GM12878 (cell line): ENCODE measurements at regions not wholly inside any gene's neighbourhood (a gene's known extent, or its start where the extent isn't known, plus 50 kb on each side); places are given as distances from the start of the nearest gene placed in this dataset.

ENCODE experiments used
- ATAC-seq: fragments of 200-7000 bp; cut with Tn5 transposase; 3 replicates; pipeline ENCODE4 v1.9.1; 2020; ENCODE audit warnings: mild to moderate bottlenecking, moderate library complexity
- BruUV-seq: library from RNA; stranded (reverse); fragments of 400-500 nt; replicated peaks from 2 replicates; lab custom pipeline; 2021; lab: Mats Ljungman, UMichigan
- CTCF ChIA-PET: fragments of 300-600 bp; sonication (Branson Sonifier 250); formaldehyde crosslinking; extraction: SDS; loops from one replicate; lab custom pipeline; 2021; ENCODE audit warnings: inconsistent platforms; lab: Yijun Ruan, JAX
- POLR2A ChIA-PET: fragments of 350-600 bp; formaldehyde crosslinking; extraction: SDS; loops from one replicate; lab custom pipeline; 2021; ENCODE audit warnings: inconsistent platforms; lab: Charles Lee
- RAD21 ChIA-PET: fragments of 300-600 bp; sonication (Branson Sonifier 250); formaldehyde crosslinking; loops from one replicate; lab custom pipeline; 2023; ENCODE audit warnings: antibody characterized with exemption; ENCODE audit not compliant: unreplicated experiment; lab: Charles Lee
- SMC1A ChIA-PET: fragments of 300-600 bp; sonication (Branson Sonifier 250); formaldehyde crosslinking; loops from one replicate; lab custom pipeline; 2023; ENCODE audit not compliant: unreplicated experiment, uncharacterized antibody; lab: Charles Lee
- DNase-seq: peaks from one replicate; pipeline ENCODE4 v3.0.0-alpha.2; 2011; ENCODE audit warnings: low read depth, low spot score
- FAIRE-seq: peaks from 3 replicates; lab custom pipeline; 2011; peaks lifted over from hg19 to GRCh38; lab: Jason Lieb, UNC
- H2AFZ ChIP-seq: 2 replicates; pipeline ENCODE4 v1.6.0; 2011; ENCODE audit warnings: low read depth, low read length, control low read depth; ENCODE audit not compliant: control insufficient read depth
- H3K27ac ChIP-seq: 2 replicates; pipeline ENCODE4 v1.5.1; 2011; ENCODE audit warnings: control low read depth; ENCODE audit not compliant: control insufficient read depth, insufficient read depth
- H3K27me3 ChIP-seq, 2 experiments: replicated peaks in 1 of 2; 2 replicates each; pipeline versions ENCODE4 v1.6.0 to v1.6.1; 2011; ENCODE audit warnings: low read length in 1 of 2; ENCODE audit not compliant: control insufficient read depth in 2 of 2, insufficient read depth in 2 of 2
- H3K36me3 ChIP-seq, 2 experiments: 2 replicates each; pipeline ENCODE4 v1.5.1; 2011; ENCODE audit warnings: low read length in 1 of 2; ENCODE audit not compliant: control insufficient read depth in 2 of 2, insufficient read depth in 2 of 2
- H3K4me1 ChIP-seq: 2 replicates; pipeline ENCODE4 v1.6.1; 2011; ENCODE audit warnings: mild to moderate bottlenecking, low read length, moderate library complexity, mixed read lengths; ENCODE audit not compliant: control insufficient read depth, insufficient read depth
- H3K4me2 ChIP-seq: 2 replicates; pipeline ENCODE4 v1.6.0; 2011; ENCODE audit warnings: control low read depth; ENCODE audit not compliant: control insufficient read depth, insufficient read depth
- H3K4me3 ChIP-seq: fragments of 200-600 bp; sonication (generic); 2 replicates; pipeline ENCODE4 v1.5.1; 2016
- H3K79me2 ChIP-seq: 2 replicates; pipeline ENCODE4 v1.6.0; 2011; ENCODE audit warnings: low read length; ENCODE audit not compliant: control insufficient read depth, insufficient read depth
- H3K9ac ChIP-seq: 2 replicates; pipeline ENCODE4 v1.8.0; 2011; ENCODE audit warnings: low read length, control low read depth, mixed read lengths; ENCODE audit not compliant: control insufficient read depth, insufficient read depth
- H3K9me3 ChIP-seq: replicated peaks from 3 replicates; pipeline ENCODE4 v1.5.1; 2011; ENCODE audit warnings: mild to moderate bottlenecking, low read length; ENCODE audit not compliant: control insufficient read depth, insufficient read depth
- H4K20me1 ChIP-seq: 2 replicates; pipeline ENCODE4 v1.6.0; 2011; ENCODE audit not compliant: control insufficient read depth, insufficient read depth
- CBFB ChIP-seq: IDR thresholded peaks from 2 replicates; pipeline ENCODE4 v1.6.1; 2016; ENCODE audit warnings: antibody characterized with exemption, low read depth
- HCFC1 ChIP-seq: fragments of 150-350 bp; IDR thresholded peaks from 2 replicates; pipeline ENCODE4 v1.6.1; 2014; ENCODE audit warnings: low read length
- KAT2A ChIP-seq: conservative IDR thresholded peaks from 2 replicates; pipeline ENCODE4 v1.6.1; 2011; ENCODE audit warnings: low read depth, low read length; ENCODE audit not compliant: control insufficient read depth
- NR2C1 ChIP-seq: fragments of 450-650 bp; IDR thresholded peaks from 2 replicates; pipeline ENCODE4 v1.6.1; 2017; ENCODE audit warnings: antibody characterized with exemption, mild to moderate bottlenecking, moderate library complexity
- POLR2A ChIP-seq: IDR thresholded peaks from 2 replicates; pipeline ENCODE4 v1.6.1; 2011; ENCODE audit warnings: low read depth, mild to moderate bottlenecking, low read length
- RCOR1 ChIP-seq: conservative IDR thresholded peaks from 2 replicates; pipeline ENCODE4 v1.6.1; 2012; ENCODE audit warnings: low read depth, low read length, improper control_type of control experiment
- SPI1 ChIP-seq: IDR thresholded peaks from 2 replicates; pipeline ENCODE4 v1.6.1; 2011; ENCODE audit warnings: low read depth, mild to moderate bottlenecking, low read length, moderate library complexity, borderline replicate concordance; ENCODE audit not compliant: insufficient read depth
- TCF3 ChIP-seq: IDR thresholded peaks from 2 replicates; pipeline ENCODE4 v1.6.1; 2012; ENCODE audit warnings: low read depth, mild to moderate bottlenecking, low read length, borderline replicate concordance; ENCODE audit not compliant: insufficient read depth
- ZNF217 ChIP-seq: fragments of 450-650 bp; IDR thresholded peaks from 2 replicates; pipeline ENCODE4 v1.6.1; 2017; ENCODE audit warnings: antibody characterized with exemption, mild to moderate bottlenecking
- ZNF274 ChIP-seq: IDR thresholded peaks from one replicate; pipeline ENCODE4 v1.8.0; 2011; ENCODE audit not compliant: insufficient read length, insufficient read depth
- in situ Hi-C: fragments of 300-500 bp; cut with MboI; formaldehyde crosslinking; loops from 9 replicates; pipeline ENCODE4 v1.14.3; 2018; ENCODE audit warnings: mixed read lengths
- intact Hi-C: fragments of 100-400 bp; cut with micrococcal nuclease; formaldehyde crosslinking; loops from one replicate; pipeline ENCODE4 v1.14.2; 2022; ENCODE audit not compliant: unreplicated experiment
- TF ChIP-seq, protein P1 (sequence below): fragments of 450-650 bp; IDR thresholded peaks from 2 replicates; pipeline ENCODE4 v1.6.1; 2017; ENCODE audit warnings: low read depth, mild to moderate bottlenecking, moderate library complexity
- TF ChIP-seq, protein P2 (sequence below), 3 experiments: IDR thresholded peaks in 2 of 3; conservative IDR thresholded peaks in 1 of 3; 2 replicates each; pipeline ENCODE4 v1.5.1; 2011; ENCODE audit warnings: low read depth in 3 of 3, low read length in 3 of 3, mild to moderate bottlenecking in 3 of 3, control low read depth in 2 of 3, moderate library complexity in 2 of 3, inconsistent platforms in 1 of 3, mixed read lengths in 1 of 3; ENCODE audit not compliant: control insufficient read depth in 2 of 3, insufficient read depth in 1 of 3; ENCODE audit errors: extremely low read depth in 1 of 3
- TF ChIP-seq, protein P3 (sequence below): fragments of 450-650 bp; IDR thresholded peaks from 2 replicates; pipeline ENCODE4 v1.6.1; 2016; ENCODE audit warnings: mild to moderate bottlenecking, moderate library complexity, borderline replicate concordance
- TF ChIP-seq, protein P4 (sequence below): fragments of 450-650 bp; IDR thresholded peaks from 2 replicates; pipeline ENCODE4 v1.6.1; 2017; ENCODE audit warnings: borderline replicate concordance

DNA sequence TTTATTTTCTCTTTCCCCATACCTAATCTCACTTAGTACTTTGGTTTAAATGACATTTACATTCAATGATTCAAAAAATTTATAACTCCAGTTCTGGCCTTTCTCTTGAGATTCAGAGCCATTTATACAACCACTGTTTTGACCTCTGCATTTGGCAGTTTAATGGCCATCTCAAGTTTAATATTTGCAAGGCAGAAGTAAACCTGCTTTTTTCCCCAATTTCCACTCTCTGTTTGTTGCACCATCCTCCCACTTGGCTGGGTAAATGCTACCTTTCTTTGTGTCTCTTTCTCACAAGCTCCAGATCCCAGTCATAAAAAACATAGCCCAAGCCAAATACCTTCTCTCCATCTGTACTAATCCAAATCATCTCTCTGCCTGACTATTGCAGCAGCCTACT is 315.2 kb upstream of the MTPN start:
- H3K36me3 ChIP-seq = no peaks in the 10 kb centered on the region
- no peak overlapping the region for H3K4me2 ChIP-seq
- POLR2A ChIA-PET = no interaction called here
- CTCF ChIA-PET = no interaction called here
- ATAC-seq (no peak), FAIRE-seq (no peak), DNase-seq (no peak)
- SMC1A ChIA-PET = interaction anchor here (0.6 kb wide), 1 partner anchor 1144 kb away, joined by 3 read pairs; no protein-coding TSS in a partner anchor
- no peaks in the 10 kb centered on the region for H3K9me3 ChIP-seq
- H3K79me2 ChIP-seq = no peaks in the 10 kb centered on the region
- no peaks in the 10 kb centered on the region for H3K4me1 ChIP-seq
- TF ChIP-seq, protein P1, sequence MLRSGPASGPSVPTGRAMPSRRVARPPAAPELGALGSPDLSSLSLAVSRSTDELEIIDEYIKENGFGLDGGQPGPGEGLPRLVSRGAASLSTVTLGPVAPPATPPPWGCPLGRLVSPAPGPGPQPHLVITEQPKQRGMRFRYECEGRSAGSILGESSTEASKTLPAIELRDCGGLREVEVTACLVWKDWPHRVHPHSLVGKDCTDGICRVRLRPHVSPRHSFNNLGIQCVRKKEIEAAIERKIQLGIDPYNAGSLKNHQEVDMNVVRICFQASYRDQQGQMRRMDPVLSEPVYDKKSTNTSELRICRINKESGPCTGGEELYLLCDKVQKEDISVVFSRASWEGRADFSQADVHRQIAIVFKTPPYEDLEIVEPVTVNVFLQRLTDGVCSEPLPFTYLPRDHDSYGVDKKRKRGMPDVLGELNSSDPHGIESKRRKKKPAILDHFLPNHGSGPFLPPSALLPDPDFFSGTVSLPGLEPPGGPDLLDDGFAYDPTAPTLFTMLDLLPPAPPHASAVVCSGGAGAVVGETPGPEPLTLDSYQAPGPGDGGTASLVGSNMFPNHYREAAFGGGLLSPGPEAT = no peak
- TF ChIP-seq, protein P2, sequence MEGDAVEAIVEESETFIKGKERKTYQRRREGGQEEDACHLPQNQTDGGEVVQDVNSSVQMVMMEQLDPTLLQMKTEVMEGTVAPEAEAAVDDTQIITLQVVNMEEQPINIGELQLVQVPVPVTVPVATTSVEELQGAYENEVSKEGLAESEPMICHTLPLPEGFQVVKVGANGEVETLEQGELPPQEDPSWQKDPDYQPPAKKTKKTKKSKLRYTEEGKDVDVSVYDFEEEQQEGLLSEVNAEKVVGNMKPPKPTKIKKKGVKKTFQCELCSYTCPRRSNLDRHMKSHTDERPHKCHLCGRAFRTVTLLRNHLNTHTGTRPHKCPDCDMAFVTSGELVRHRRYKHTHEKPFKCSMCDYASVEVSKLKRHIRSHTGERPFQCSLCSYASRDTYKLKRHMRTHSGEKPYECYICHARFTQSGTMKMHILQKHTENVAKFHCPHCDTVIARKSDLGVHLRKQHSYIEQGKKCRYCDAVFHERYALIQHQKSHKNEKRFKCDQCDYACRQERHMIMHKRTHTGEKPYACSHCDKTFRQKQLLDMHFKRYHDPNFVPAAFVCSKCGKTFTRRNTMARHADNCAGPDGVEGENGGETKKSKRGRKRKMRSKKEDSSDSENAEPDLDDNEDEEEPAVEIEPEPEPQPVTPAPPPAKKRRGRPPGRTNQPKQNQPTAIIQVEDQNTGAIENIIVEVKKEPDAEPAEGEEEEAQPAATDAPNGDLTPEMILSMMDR (IDR thresholded peaks at IDR 0.05 in 2 of 3, conservative IDR thresholded peaks at IDR 0.05 in 1 of 3; ENCODE audit: control insufficient read depth in 2 of 3, extremely low read depth in 1 of 3, insufficient read depth in 1 of 3, low read depth in 3 of 3, low read length in 3 of 3) = no peak
- TF ChIP-seq ZNF274 (no peak), NR2C1 (no peak), POLR2A (no peak), KAT2A (no peak), CBFB (no peak), RCOR1 (no peak), TCF3 (no peak), SPI1 (no peak), HCFC1 (no peak), ZNF217 (no peak)
- TF ChIP-seq, protein P3, sequence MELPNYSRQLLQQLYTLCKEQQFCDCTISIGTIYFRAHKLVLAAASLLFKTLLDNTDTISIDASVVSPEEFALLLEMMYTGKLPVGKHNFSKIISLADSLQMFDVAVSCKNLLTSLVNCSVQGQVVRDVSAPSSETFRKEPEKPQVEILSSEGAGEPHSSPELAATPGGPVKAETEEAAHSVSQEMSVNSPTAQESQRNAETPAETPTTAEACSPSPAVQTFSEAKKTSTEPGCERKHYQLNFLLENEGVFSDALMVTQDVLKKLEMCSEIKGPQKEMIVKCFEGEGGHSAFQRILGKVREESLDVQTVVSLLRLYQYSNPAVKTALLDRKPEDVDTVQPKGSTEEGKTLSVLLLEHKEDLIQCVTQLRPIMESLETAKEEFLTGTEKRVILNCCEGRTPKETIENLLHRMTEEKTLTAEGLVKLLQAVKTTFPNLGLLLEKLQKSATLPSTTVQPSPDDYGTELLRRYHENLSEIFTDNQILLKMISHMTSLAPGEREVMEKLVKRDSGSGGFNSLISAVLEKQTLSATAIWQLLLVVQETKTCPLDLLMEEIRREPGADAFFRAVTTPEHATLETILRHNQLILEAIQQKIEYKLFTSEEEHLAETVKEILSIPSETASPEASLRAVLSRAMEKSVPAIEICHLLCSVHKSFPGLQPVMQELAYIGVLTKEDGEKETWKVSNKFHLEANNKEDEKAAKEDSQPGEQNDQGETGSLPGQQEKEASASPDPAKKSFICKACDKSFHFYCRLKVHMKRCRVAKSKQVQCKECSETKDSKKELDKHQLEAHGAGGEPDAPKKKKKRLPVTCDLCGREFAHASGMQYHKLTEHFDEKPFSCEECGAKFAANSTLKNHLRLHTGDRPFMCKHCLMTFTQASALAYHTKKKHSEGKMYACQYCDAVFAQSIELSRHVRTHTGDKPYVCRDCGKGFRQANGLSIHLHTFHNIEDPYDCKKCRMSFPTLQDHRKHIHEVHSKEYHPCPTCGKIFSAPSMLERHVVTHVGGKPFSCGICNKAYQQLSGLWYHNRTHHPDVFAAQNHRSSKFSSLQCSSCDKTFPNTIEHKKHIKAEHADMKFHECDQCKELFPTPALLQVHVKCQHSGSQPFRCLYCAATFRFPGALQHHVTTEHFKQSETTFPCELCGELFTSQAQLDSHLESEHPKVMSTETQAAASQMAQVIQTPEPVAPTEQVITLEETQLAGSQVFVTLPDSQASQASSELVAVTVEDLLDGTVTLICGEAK = no peak
- TF ChIP-seq, protein P4, sequence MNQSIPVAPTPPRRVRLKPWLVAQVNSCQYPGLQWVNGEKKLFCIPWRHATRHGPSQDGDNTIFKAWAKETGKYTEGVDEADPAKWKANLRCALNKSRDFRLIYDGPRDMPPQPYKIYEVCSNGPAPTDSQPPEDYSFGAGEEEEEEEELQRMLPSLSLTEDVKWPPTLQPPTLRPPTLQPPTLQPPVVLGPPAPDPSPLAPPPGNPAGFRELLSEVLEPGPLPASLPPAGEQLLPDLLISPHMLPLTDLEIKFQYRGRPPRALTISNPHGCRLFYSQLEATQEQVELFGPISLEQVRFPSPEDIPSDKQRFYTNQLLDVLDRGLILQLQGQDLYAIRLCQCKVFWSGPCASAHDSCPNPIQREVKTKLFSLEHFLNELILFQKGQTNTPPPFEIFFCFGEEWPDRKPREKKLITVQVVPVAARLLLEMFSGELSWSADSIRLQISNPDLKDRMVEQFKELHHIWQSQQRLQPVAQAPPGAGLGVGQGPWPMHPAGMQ = no peak
- H3K4me3 ChIP-seq = no peak overlapping the region
- no peak overlapping the region for H2AFZ ChIP-seq
- H4K20me1 ChIP-seq = no peaks in the 10 kb centered on the region
- H3K27ac ChIP-seq = no peak overlapping the region
- RAD21 ChIA-PET = no interaction called here
- no peak overlapping the region for H3K9ac ChIP-seq
- no peaks in the 10 kb centered on the region for H3K27me3 ChIP-seq
- no TSS peak for BruUV-seq
- intact Hi-C loops (loop anchor here (10.0 kb wide), 1 partner anchor 392 kb away; no protein-coding TSS in a partner anchor), in situ Hi-C loops (no loop called here)
